ENCODE measurements at regions not wholly inside any gene's neighbourhood (a gene's known extent, or its start where the extent isn't known, plus 50 kb on each side); places are given as distances from the start of the nearest gene placed in this dataset.

- TF ChIP-seq CTCF (conservative IDR thresholded peaks at IDR 0.05; ENCODE audit: low read depth, low read length) (no peak), EZH2 (IDR thresholded peaks at IDR 0.05; ENCODE audit: borderline replicate concordance, low read depth, low read length, poor library complexity, severe bottlenecking) (no peak)
Observed at GRCh38 chr13:110788778-110789177, 75.3 kb downstream of the ING1 start.
